GM21447 (cell line): ENCODE measurements at regions not wholly inside any gene's neighbourhood (a gene's known extent, or its start where the extent isn't known, plus 50 kb on each side); places are given as distances from the start of the nearest gene placed in this dataset.

Source experiments
- ATAC-seq: cut with Tn5 transposase; IDR thresholded peaks from one replicate; pipeline ENCODE4 v1.9.1; 2021; ENCODE audit not compliant: unreplicated experiment

DNA sequence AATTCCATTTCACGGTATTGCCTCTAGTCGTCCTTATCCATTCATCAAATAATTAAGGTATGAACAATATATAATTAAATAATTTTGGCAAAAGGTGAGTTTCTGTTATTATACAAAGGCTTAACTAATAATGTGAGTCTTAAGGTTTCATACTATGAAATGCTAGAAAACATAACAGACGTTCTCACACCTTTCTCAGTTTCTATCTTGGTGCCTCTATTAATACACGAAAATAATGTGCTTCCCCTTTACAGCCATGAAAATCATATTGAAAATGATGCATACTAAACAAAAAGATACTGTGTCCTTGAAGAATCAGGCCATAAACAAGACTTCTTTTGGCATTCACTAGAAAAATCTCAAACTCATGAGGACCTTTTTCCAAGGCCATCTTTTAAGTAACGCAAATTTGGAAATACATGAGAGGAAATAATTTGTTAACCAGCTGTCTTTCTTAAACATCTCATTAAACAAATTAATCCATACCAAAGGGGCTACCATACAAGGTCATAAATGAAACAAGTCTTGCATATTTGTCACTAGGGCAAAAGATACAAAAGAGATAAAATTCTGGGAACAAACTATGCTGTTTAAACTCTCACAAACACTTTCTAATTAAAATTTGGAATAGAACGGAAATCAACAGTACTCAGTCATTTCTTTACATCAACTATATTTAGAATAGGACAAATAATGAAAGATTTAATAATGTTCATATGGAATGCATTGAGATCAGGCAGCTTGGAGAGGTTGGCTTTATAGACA lies 53.9 kb upstream of the CAV2 start:
- ATAC-seq: no peak

GRCh38 chr7:116446212-116446855 lies 53.2 kb upstream of the CAV2 start:
- ATAC-seq: no peak

GRCh38 chr7:116447436-116447835 lies 52.1 kb upstream of the CAV2 start:
- ATAC-seq: no peak

GRCh38 chr7:116447966-116448839 lies 51.3 kb upstream of the CAV2 start:
- ATAC-seq: no peak

GRCh38 chr7:116449441-116449840 lies 50.1 kb upstream of the CAV2 start:
- ATAC-seq: no peak
